Fibroblast of lung (primary cell): ENCODE measurements at regions not wholly inside any gene's neighbourhood (a gene's known extent, or its start where the extent isn't known, plus 50 kb on each side); places are given as distances from the start of the nearest gene placed in this dataset.

Experiments
- DNase-seq, 2 donors: peaks; one replicate each; pipeline versions ENCODE4 v3.0.0 to v3.0.0-alpha.2; 2010; ENCODE audit warnings: low read depth in 2 of 2
- H2AFZ ChIP-seq: 2 replicates; pipeline ENCODE4 v1.5.1; 2012; ENCODE audit warnings: low read length, control low read depth, inconsistent platforms
- H3K27ac ChIP-seq: 2 replicates; pipeline ENCODE4 v1.5.1; 2011; ENCODE audit warnings: low read length, control low read depth; ENCODE audit not compliant: insufficient read depth
- H3K27me3 ChIP-seq: 2 replicates; pipeline ENCODE4 v1.5.1; 2011; ENCODE audit warnings: mild to moderate bottlenecking, low read length; ENCODE audit not compliant: control insufficient read depth, insufficient read depth
- H3K36me3 ChIP-seq: 2 replicates; pipeline ENCODE4 v1.5.1; 2011; ENCODE audit warnings: low read length; ENCODE audit not compliant: control insufficient read depth, insufficient read depth
- H3K4me1 ChIP-seq: 2 replicates; pipeline ENCODE4 v1.5.1; 2011; ENCODE audit warnings: low read length; ENCODE audit not compliant: control insufficient read depth, insufficient read depth; ENCODE audit errors: extremely low read depth
- H3K4me2 ChIP-seq: 2 replicates; pipeline ENCODE4 v1.5.1; 2011; ENCODE audit warnings: low read length, control low read depth; ENCODE audit not compliant: insufficient read depth; ENCODE audit errors: extremely low read depth
- H3K4me3 ChIP-seq, 4 experiments: fragments of 200-600 bp in 1 of 4; sonication (generic) in 1 of 4; replicated peaks in 1 of 4; 2 replicates each; pipeline ENCODE4 v1.5.1; 2011 to 2016; ENCODE audit warnings: low read length in 4 of 4, low read depth in 3 of 4, mild to moderate bottlenecking in 3 of 4, control low read depth in 2 of 4, inconsistent platforms in 1 of 4, mixed read lengths in 1 of 4; ENCODE audit not compliant: insufficient read depth in 1 of 4; ENCODE audit errors: control extremely low read depth in 1 of 4
- H3K79me2 ChIP-seq: 2 replicates; pipeline ENCODE4 v1.5.1; 2012; ENCODE audit warnings: mild to moderate bottlenecking, low read length, inconsistent platforms; ENCODE audit not compliant: control insufficient read depth, insufficient read depth
- H3K9ac ChIP-seq: 2 replicates; pipeline ENCODE4 v1.5.1; 2011; ENCODE audit warnings: mild to moderate bottlenecking, low read length, control low read depth; ENCODE audit not compliant: insufficient read depth
- H3K9me3 ChIP-seq: 2 replicates; pipeline ENCODE4 v1.5.1; 2012; ENCODE audit warnings: low read depth, low read length; ENCODE audit not compliant: control insufficient read depth, insufficient read depth
- H4K20me1 ChIP-seq: 2 replicates; pipeline ENCODE4 v1.5.1; 2011; ENCODE audit warnings: low read length; ENCODE audit not compliant: control insufficient read depth, insufficient read depth; ENCODE audit errors: extremely low read depth
- EZH2 ChIP-seq: IDR thresholded peaks from 2 replicates; pipeline ENCODE4 v1.5.1; 2012; ENCODE audit warnings: low read length, control low read depth, mild to moderate bottlenecking; ENCODE audit errors: missing control alignments
- TF ChIP-seq, protein P1 (sequence below), 2 donors: IDR thresholded peaks in 1 of 2; conservative IDR thresholded peaks in 1 of 2; 1 replicate in 1 of 2; 2 replicates in 1 of 2; pipeline ENCODE4 v1.5.1; 2011 to 2012; ENCODE audit warnings: low read length in 2 of 2, control low read depth in 1 of 2, inconsistent platforms in 1 of 2, low read depth in 1 of 2, mild to moderate bottlenecking in 1 of 2

DNA sequence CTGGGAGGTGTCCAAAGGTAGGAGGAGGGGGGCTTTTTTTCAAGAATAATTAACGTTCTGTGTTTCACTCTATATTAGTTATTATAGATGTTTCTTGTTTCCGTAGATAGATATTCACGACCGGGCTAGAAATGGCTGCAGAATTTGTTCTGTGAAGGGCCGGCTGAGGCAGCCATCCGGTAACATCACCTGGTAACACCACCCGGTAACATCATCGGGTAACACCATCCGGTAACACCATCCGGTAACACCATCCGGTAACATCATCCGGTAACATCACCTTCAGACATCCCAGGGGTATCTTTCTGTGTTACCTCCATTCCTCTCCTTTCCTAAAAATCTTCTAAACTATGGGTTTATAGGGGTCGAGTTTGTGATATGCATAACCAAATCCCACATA lies 1336.7 kb upstream of the TMEM132C start:
- Histone ChIP-seq H3K36me3 (no peaks in the 10 kb centered on the region), H3K9ac (no peak overlapping the region), H3K27me3 (no peaks in the 10 kb centered on the region), H2AFZ (no peak overlapping the region), H3K4me2 (no peak overlapping the region), H4K20me1 (no peaks in the 10 kb centered on the region), H3K4me3 (no peak overlapping the region), H3K4me1 (no peaks in the 10 kb centered on the region), H3K9me3 (no peaks in the 10 kb centered on the region), H3K27ac (no peak overlapping the region), H3K79me2 (no peaks in the 10 kb centered on the region)
- DNase-seq, result no peak
- TF ChIP-seq, protein P1, sequence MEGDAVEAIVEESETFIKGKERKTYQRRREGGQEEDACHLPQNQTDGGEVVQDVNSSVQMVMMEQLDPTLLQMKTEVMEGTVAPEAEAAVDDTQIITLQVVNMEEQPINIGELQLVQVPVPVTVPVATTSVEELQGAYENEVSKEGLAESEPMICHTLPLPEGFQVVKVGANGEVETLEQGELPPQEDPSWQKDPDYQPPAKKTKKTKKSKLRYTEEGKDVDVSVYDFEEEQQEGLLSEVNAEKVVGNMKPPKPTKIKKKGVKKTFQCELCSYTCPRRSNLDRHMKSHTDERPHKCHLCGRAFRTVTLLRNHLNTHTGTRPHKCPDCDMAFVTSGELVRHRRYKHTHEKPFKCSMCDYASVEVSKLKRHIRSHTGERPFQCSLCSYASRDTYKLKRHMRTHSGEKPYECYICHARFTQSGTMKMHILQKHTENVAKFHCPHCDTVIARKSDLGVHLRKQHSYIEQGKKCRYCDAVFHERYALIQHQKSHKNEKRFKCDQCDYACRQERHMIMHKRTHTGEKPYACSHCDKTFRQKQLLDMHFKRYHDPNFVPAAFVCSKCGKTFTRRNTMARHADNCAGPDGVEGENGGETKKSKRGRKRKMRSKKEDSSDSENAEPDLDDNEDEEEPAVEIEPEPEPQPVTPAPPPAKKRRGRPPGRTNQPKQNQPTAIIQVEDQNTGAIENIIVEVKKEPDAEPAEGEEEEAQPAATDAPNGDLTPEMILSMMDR (conservative IDR thresholded peaks at IDR 0.05 in 1 of 2, IDR thresholded peaks at IDR 0.05 in 1 of 2; ENCODE audit: low read depth in 1 of 2, low read length in 2 of 2), result no peak
- no peak for TF ChIP-seq EZH2

GRCh38 chr12:126932156-126932555 lies 1334.8 kb upstream of the TMEM132C start:
- H3K4me1 ChIP-seq, result no peaks in the 10 kb centered on the region
- no peak overlapping the region for H3K27ac ChIP-seq
- no peak overlapping the region for H3K4me3 ChIP-seq
- no peak overlapping the region for H3K4me2 ChIP-seq
- H4K20me1 ChIP-seq, result no peaks in the 10 kb centered on the region
- no peaks in the 10 kb centered on the region for H3K36me3 ChIP-seq
- no peak overlapping the region for H3K9ac ChIP-seq
- no peaks in the 10 kb centered on the region for H3K79me2 ChIP-seq
- H3K9me3 ChIP-seq, result no peaks in the 10 kb centered on the region
- H3K27me3 ChIP-seq, result no peaks in the 10 kb centered on the region
- TF ChIP-seq EZH2, result no peak
- TF ChIP-seq, protein P1 (conservative IDR thresholded peaks at IDR 0.05 in 1 of 2, IDR thresholded peaks at IDR 0.05 in 1 of 2; ENCODE audit: low read depth in 1 of 2, low read length in 2 of 2), result no peak
- H2AFZ ChIP-seq, result no peak overlapping the region
- no peak for DNase-seq

GRCh38 chr12:126935435-126935834 lies 1331.5 kb upstream of the TMEM132C start:
- Histone ChIP-seq H3K36me3 (no peaks in the 10 kb centered on the region), H3K4me3 (no peak overlapping the region), H3K4me2 (no peak overlapping the region), H3K27me3 (no peaks in the 10 kb centered on the region), H3K27ac (no peak overlapping the region), H3K79me2 (no peaks in the 10 kb centered on the region), H3K4me1 (no peaks in the 10 kb centered on the region), H2AFZ (no peak overlapping the region), H3K9me3 (no peaks in the 10 kb centered on the region), H3K9ac (no peak overlapping the region), H4K20me1 (no peaks in the 10 kb centered on the region)
- TF ChIP-seq, protein P1 (conservative IDR thresholded peaks at IDR 0.05 in 1 of 2, IDR thresholded peaks at IDR 0.05 in 1 of 2; ENCODE audit: low read depth in 1 of 2, low read length in 2 of 2), result no peak
- no peak for TF ChIP-seq EZH2
- no peak for DNase-seq
